Activated T-cell treated with anti-CD3 and anti-CD28 coated beads for 1 hour (primary cell): ENCODE measurements at regions not wholly inside any gene's neighbourhood (a gene's known extent, or its start where the extent isn't known, plus 50 kb on each side); places are given as distances from the start of the nearest gene placed in this dataset.
"Not testable (repeated sequence)": the region's sequence is repeated elsewhere in the genome, so short reads cannot be mapped to it uniquely, and the experiment has no call there.

Experiments used
- DNase-seq: peaks from one replicate; pipeline ENCODE4 v3.0.0-alpha.2; 2020; ENCODE audit warnings: low read depth

DNA sequence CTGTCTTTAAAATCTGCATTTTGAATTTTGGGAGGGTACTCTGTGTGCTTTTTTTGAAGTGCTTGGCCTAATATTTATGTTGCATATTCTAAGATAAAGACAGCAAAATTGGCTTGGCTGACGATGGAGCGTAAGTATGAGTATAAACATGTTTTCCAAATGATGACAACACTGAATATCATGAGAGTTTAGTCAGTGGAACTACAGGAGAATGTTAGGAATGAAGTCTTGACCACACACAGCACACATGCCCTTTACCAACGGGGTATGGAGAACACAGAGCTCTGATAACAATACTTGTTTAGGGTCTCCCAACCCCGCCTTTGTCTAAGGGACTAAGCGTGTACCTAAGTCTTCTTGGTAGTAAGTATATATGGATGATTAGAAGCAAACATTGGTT, 253.9 kb upstream of the FZD8 start:
- no peak for DNase-seq

DNA sequence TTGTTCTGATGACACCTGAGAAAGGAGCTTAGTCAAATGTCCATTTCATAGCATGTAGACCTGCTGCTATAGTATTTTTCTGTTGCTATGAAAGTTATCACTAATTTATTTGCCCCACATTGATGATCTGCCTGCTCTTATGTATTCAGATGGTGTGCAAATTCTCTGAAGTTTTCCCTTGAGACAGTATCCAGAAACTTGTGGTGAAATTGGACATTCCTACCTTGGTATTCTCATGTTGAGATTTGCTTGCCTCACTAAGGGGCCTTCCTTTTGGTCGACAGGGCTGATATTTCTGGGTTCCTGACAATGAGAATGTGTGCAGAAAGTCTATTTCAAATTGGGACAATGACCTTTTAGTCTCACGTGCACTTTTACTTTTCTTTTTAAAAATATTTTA, 253.2 kb upstream of the FZD8 start:
- no peak for DNase-seq

DNA sequence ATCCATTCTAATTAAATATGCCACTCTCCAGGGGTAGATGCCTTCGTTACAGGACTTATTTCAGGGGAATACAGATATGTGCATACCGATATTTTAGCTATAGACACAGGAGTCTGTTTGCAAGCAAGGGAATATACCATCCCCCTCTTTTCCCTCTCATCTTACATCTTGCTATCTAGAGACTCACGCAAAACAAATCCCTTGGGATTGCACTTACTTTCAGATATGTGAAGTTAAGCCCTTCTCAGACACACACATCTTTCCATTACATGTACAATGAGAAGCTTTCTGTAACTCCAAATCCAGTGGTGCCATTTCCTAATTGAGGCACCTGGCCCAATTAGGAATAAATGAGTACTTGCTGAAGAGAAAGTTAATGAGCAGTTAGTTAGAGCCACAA, 250.4 kb upstream of the FZD8 start:
- DNase-seq, result no peak

DNA sequence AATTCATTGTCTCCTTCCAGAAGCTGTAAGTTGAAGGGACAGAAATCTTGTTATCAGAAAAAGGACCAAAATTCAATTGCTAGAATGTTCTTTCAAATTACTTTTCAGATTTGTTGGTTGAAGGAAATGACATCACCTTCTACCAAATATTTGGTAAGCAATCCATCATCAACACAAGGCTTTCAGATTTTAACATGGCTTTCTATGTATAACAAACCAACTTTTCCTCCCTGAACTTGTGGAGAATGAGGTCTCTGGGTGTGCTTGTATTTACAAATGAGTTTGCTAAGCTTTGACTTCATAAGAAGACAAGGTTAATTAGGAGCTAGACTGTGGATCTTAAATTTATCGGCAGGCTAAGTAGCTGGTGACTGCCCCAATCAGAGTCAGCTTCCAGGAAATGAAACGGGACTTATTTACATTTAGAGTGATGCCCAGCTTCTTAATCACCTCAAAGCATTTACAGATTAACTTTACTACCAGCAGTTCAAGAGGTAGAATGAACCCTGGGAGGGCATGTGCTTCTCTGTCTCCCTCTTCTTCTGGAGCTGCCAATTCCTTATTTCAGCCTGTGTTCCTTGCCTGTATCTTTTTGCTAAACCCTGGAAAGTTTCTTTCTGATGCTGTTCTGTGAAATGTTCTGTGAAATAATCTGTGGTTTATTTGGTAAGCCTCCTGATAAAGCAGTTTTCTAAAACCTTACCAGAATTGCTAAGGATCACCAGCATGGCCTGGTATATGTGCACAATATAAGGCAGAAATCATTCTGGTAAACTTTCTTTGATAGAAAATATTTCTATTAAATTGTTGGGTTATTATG, 248.8 kb upstream of the FZD8 start:
- no peak for DNase-seq

DNA sequence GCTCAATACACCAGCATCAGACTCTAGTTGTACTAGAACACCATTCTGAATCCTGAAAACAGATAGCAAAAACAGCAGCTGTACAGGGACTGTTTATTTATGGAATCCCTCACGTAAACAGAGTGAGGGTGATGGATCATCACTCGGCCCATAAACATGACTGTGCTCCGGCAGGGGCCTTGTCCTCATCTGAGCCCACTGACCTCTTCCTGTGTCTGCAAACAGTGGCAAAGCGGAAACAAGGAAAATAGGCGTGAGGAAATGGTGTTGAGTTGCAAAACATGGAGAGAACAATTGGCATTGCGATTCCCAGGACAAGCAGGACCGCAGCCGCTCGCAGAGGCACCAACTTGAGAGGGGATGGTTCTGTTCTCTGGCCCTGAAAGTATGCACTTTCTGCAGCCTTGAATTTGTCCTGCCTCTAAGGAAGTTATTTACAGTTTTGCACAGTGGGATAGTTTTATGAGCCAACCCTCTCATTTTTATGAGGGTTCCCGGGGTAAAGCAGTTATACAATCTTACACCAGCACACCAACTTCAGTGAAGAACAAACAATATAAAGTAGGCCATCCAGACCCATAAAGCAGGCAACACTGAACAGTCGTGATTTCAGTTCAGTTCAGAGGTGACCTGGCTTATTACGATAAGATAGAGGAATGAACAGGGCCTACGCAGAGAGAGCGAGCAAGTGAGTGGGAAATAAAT, 248.0 kb upstream of the FZD8 start:
- DNase-seq, result no peak

DNA sequence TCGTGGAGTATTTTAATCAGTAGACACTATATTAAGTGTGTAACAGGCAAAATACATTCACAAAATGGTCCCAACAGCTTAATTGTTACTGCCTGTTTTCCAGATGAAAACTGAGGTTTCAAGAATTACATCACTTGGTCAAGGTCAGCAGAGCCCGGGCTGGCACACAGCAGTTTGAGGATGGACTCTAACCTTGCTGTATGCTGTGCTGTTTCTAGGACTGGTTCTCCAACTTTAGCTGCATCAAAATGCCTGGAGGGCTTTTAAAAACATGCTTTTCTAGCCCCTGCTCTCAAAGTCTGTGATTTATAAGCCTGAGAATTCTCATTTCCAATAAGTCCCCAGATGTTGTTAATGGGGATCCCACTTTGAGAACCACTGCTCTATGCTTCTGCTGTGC, 247.1 kb upstream of the FZD8 start:
- DNase-seq, result no peak

DNA sequence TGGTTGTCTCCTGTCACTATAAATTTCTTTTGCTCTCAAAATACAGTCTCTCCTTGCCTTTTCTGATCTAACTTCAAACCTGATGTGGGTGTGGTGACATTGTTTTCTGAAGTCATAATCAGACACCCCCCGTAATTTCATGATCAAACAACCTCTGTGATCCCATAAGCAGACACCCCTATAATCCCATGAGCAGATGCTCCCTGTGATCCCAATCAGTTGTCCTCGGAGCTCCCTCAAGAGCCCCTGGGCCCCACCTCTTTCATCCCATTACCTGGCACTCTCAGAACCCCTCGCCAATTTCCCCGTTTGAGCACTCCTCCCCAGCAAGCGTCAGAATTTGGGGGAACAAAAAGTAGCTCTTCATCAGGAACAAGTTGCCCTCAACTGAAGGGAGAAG, 246.3 kb upstream of the FZD8 start:
- DNase-seq, result no peak

DNA sequence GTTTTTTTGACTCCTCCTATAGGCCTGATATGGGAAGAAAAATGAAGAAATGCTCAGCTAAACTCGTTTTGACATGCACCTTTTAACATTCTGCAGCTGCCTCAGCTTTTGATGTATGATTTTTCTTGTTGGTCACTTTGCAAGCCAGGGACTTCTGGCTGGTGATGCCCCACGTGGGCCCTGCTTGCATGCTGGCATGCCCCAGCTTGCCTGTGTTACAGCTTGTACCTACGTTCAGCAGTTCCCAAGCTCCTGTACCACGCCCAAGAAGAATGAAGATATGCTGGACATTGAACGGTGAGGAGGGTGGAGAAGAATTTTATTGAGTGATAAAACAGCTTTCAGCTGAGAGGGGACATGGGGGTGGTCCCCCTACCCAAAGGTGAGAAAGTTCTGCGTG, 245.6 kb upstream of the FZD8 start:
- no peak for DNase-seq

DNA sequence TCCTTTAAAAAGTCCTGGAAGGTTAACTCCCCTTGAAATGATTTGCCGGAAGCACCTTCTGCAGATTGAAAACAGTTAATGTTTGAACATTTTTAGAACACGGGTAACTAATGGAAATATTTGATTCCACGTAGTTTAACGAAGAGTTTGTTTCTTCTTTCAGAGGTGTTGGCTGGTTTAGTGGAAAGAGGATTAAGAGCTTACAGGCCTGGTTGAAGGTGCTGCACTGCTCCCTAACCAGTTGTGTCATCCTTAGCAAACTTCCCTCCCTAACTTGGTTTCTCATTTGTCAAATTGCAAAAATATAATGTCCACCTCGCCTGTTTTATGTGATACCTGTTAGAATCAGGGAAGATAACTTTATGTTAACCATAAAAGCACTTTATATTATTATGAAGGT, 243.0 kb upstream of the FZD8 start:
- no peak for DNase-seq

DNA sequence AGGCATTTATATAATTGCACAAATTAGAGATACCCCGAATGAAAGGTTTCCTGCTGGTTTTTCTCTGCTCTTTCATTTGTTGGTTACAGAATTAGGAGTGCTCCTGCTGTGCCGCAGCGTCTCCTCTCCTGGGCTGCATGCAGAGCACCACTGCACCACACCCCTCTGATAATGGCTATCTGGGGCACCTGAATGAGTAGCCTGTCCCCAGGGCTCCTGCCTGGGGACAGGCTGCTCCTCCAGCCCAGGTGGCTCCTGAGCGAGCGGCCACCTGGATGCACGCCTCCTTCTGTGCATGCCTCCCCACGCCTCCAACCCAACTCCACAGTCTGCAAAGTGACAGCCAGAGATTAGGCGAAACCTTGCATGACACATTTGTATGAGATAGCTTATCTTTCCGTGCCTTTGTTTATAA, 242.6 kb upstream of the FZD8 start:
- DNase-seq, result no peak

DNA sequence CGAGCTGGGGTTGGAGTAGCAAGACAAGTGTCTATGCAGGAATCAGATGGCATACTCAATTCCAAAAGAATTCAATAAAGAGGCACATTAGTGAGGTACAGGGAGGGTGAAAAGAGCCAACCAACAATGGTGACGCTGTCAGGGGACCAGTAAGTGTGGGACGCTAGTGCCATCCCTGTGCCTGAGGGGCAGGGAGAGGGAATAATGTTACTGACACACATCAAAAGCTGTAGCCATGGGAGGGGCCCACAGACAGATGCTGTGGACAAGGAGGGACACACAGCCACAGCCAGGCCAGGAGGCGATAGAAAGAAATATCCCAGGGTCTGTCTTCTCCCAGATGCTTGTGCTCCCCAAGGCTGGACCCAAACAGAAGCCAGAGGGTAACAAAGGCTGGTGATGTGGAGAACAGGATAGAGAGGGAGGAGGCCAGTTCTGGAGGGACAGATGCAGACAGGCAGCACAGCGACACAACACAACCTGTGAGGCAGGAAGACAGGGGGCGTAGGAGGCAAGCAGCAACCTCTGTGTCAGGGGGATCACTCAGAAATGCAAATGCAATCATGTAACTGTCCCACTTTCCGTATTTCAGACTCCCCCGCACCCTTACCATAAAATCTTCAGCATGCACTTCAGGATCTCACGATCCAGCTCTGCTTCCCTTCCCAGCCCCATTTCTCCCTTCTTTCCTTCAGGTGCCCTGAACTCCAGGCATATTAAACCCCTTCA, 240.5 kb upstream of the FZD8 start:
- no peak for DNase-seq

DNA sequence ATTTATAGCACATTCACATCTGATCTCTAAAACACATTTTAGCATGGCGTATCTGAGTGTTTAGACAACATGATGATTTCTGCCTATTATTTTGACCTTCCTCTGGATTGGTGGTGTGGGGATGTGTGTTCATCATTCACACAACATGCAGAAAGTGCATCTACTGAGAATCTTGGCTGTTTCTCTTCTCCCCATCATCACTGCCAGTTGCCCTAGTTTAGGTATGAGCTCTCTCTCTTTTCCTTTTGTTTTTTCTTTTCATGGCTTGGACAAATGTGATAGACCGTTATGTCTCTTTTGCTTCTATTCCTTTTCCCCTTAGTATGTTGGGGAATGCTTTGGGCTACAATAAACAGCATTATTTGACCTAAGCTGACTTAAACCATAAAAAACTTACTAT, 239.2 kb upstream of the FZD8 start:
- DNase-seq, result no peak

DNA sequence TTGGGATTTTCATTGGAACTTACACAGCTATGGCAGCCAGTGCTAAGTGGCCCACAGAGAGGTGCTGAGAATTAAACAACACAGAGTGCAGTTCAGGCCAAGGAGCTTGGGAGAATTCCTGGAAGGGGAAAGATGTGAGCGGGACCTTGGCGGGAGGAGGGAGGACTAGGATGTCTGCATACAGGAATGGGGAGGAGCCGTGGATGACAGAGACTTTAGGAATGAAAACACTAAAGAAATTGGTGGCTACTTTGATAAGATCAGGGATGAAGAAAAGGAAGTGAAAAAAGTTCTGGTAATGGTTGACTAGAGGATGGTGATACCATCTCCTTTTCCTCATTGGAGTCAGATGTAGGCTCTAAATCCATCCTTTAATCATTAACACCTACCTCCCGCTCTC, 234.2 kb upstream of the FZD8 start:
- DNase-seq, result no peak

DNA sequence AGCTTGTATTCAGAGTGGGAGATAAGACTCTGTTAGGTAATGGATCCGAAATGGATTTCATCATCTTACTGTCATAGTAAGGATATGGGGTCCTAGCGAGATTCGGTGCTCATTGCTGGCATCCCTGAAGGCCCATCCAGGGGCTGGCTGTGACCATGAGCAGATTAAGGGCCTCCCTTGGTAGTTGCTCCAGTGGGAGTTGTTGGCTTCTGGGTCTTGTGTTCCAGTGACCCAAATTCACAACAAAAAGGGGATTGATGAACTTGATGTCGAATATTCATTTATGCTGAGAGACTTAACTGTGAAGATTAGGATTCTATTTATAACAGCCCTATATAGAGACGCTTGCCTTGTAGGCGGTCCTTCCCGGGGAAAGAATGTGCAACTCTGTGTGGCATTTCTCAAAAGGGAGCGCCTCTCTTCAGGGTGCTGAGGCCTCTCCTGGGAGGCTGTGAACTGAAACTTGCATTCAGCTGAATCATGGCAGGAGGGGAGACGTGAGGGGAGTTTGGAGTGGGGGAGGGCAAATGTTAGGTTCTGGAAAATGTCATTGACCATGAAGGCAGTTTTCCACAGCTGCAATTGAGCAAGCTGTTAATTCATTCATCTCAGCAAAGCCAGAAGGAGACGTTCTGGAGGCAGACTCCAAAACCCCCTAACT, 233.1 kb upstream of the FZD8 start:
- no peak for DNase-seq

DNA sequence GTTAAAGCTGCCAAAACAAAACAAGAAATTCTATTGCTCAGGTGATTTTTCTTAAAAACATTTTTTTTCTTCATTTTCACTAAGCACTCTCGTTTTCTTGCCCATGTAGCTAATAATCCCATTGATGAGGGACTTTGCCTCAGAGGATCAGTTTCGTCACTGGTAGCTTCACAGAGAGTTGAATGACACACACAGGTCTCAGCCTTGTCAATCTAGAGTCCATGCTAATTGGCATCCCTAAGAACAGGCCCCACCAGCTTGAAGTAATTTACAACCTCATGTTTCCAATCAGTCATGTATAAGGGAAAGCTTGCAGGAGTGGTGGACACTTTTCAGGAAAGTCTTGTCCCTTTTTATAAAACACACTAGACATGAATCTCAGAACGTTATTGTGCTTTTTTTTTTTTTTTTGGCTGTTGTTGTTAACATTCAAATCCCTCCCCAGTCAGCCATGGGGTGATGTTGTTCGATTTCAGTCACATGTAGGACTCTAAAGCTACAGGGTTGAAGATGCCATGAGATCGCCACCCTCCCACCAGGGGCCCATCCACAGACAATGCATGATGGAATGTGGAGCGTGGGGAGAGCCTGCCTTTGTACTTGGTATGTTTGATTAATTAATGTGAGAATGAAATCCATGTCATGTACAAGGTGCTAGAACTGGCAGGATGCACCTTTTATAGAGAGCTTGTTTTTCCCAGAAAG, 232.4 kb upstream of the FZD8 start:
- no peak for DNase-seq

DNA sequence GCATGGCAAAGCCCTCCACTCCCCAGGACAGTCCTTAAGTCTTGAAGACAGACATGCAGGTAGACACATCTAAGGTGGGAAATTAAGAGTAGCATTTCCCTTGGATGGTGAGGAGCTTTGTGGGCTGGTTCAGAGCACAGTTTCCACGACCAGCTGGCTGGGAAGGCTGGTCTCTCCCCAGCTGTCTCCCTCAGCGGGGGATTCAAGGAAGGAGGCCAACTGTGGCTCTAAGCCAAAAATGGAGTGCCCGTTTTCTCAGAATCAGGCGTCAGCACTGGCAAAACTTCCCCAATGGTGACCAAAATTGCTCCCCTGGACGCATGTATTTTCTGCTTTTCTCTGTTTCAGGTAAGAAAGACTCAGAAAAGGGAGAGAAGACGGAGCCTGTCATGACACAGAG, 230.6 kb upstream of the FZD8 start:
- DNase-seq, result no peak

DNA sequence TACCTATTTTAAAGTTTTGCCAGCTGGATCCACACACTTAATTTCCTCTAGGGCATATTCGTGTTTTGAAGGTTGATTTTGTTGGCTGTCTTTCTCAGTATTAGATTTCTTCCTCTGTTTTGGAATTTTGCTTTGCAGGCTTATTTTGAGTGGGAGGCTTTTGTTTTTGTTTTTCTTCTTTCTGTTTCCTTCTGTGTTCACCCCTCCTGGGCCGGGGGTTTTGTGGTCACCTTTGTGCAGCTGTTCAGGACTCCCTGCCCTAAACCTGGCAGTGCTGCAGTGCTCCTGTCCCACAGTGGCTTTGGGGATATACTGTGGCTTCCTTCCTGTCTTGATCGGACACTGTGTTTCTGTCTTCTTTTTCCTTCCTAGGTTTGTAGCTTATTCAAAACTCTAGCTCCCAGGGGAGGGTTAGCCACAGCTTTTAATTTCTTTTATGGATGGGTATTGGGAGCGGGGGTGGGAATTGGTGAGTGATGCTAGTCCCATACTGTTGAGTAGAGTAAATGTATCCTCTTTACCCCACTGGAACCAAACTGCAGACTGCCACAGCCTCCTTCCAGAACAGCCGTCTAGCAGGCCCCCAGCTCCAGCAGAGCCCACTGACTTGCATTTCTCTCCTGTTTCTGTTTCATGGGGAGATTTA, 228.7 kb upstream of the FZD8 start:
- DNase-seq, result no peak

DNA sequence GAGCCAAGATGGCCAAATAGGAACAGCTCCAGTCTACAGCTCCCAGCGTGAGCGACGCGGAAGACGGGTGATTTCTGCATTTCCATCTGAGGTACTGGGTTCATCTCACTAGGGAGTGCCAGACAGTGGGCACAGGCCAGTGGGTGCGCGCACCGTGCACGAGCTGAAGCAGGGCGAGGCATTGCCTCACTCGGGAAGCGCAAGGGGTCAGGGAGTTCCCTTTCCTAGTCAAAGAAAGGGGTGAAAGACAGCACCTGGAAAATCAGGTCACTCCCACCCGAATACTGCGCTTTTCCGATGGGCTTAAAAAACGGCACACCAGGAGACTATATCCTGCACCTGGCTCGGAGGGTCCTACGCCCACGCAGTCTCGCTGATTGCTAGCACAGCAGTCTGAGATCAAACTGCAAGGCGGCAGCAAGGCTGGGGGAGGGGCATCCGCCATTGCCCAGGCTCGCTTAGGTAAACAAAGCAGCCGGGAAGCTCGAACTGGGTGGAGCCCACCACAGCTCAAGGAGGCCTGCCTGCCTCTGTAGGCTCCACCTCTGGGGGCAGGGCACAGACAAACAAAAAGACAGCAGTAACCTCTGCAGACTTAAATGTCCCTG, 216.7 kb upstream of the FZD8 start:
- DNase-seq, result not testable (repeated sequence)

DNA sequence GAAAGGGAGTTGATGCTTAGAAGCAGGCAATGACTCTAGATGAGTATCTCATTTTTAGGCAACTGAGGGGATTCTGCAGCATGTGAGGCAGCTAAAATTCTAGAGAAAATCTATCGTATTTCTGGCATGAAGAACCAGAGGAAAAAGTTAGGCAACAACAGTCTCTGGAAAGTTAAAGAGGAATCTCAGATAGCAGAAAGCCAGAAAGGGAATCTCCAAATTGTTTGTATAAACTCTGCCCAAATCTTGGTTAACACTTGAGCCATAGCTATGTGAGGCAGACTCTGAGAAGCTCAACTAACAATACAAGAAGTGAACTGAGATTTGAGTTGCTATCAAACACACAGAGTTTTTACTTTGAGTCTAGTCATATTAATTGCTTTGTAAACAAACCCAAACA, 215.8 kb upstream of the FZD8 start:
- DNase-seq, result no peak

DNA sequence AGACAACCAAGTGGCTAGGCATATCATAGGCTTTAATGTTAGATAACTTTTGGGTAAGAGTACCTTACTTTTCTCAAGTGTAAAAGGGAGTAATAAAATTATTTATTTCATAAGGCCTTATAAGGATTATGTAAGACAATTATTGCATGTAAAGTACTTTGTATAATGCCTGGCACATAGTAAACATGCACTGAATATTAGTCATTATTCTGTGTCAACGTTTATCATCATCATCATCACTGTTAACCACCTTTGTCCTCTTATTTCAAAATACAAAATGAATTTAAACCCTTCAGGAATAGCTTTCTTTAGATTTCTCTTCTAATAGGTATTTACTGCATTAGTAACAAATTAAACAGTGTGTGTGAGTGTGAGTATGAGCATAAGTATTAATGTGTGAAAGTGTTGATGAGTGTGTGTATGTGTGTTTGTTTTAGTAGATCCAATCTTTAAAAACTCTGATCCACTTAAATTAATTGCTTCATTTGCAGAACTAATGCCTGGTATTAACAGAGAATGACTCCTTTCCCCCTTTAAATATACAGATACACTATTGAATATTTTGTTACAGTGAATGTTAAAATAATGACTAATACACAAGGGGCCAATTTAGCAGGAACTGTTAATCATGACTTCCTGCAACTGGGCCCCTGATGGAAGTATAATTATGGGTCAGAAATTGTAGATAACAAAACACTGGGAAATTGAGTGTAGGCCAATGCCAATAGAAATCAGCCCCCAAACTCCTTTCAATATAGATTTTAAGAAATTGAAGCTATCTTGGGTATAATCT, 213.3 kb upstream of the FZD8 start:
- no peak for DNase-seq
